ENCODE measurements at regions not wholly inside any gene's neighbourhood (a gene's known extent, or its start where the extent isn't known, plus 50 kb on each side); places are given as distances from the start of the nearest gene placed in this dataset.

DNA sequence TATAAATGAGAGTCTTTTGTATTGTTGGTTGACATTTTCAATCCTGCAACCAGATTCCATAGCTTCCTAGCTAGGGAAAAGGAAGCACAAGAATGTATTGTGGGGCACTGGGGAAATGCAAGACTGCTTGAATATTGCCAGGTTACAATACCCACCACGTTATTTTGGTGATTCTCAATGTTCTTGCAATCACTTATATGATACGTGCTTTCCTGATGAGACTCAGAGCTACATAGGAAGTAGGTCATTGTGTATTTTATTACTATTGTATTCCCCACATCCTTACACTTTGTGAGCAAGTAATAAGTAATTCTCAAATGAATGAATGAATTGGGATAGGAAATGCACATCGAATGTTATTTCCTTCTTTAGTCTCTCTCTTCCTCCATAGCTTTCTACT, 217.1 kb upstream of the CD180 start:
- POLR2A ChIA-PET = no interaction called here
- CTCF ChIA-PET = no interaction called here

DNA sequence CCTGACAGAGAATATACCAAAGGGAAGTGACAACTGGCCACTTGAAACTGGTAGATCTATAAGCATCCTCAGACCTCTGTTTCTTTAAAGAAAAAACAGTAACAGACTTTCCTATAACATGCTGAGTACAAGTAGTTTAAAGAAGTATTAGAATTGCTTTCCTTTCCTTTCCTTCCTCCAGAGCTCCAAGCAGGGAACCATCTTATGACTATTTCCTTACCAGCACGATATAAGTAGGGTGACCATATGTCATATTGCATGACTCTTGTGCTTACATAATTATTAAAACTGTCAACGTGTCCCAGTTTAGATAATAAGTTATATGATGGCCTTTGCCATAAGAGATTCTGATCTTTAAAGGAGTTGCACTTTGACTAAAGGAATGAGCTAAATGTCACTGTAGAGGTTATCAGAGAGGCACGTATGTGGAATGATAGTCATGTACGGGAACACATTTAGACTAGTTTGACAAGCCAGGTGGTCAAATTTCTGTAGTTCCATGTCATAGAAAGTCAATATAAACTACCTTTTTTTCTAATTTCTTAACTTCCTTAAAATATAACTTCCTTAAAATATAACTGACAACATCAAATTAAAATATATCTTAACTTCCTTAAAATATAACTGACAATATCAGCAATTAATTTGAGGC, 212.7 kb upstream of the CD180 start:
- POLR2A ChIA-PET = no interaction called here
- CTCF ChIA-PET = no interaction called here

DNA sequence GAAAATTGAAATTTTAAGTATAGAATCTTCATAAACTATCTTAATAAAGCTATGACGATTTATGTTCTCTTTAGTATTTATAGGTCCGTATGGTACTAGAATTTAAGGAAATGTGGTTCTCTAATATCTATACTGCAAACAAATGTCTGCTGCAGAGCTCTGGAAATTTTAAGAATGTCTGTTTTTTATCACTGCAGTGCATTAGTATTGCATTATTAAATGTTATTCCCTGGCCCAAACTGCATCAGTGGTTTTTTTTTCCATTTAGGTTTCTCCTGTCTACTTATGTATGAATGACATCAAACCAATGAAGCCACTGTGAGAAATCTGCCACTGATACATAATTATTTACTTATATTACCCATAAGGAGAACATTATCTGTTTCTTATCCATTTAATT, 211.4 kb upstream of the CD180 start:
- ChIA-PET CTCF (no interaction called here), POLR2A (no interaction called here)

DNA sequence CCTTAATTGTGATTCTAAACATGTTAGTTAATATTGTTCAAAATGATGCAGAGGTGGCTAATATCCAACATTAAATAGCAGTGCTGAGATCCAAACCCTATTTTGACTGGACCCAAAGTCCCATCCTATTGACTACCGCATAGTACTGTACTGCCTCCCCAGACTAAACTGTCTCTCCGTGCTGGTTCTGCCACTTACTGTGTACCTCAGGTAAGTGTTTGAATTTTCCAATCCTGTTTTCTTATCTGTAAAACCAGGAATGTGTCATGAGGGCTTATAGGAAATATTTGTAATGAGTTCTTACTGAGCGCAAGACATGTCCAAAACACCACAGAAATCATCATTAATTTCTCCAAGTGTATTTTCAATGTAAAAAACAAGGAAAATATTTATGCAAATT, 209.2 kb upstream of the CD180 start:
- POLR2A ChIA-PET = no interaction called here

DNA sequence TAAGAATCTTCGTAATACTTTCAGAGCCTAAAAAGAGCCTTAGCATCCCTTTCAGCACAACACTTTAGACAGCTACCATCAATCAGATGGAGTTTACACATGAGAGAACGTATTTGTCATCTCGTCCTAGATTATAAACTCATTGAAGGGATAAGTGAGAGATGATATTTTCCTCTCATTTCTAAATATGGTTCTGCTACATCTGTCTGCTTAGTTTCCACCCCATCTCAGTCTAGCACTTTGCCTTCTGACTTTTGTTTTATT, 208.4 kb upstream of the CD180 start:
- CTCF ChIA-PET = no interaction called here
- POLR2A ChIA-PET = no interaction called here

More for the DNA sequence above, 209.2 kb upstream of the CD180 start:
- CTCF ChIA-PET = no interaction called here

DNA sequence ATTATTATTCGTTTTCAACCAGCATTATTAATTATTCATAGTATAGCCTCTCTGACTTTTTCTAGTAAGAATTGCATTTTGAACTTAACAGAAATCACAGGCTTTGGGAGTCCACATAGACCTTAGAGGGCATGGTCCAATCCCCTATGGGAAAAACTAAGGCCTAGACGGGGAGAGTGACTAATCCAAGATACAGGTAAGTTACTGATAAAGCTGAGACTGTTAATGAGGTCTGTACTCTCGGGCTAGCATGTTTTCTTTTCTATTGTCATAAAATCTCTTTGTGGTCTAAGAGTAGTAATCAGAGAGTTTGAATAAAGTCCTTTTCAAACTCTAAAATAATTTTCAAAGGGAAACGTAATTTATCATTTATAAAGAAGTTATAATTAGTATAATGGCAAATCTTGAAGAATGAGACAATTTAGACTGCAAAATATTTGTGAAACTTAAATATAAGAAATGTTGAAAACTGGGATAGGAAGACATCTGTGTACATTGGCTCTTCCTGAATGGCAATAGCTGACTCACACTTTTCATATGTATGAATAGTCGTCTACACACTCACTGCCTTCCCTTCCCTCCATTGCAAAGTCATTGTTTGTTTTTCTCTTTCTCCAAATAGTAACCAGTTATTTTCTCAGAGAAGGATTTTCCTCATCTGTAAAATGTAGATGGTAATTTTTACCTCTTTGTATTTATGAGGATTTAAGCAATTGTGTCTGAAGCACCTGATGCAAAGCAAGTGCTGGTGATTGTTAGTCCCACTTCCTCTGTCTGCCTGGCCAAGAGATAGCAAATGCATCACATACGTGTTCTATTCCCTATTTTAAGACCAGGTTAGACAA, 207.9 kb upstream of the CD180 start:
- ChIA-PET POLR2A (no interaction called here), CTCF (interaction anchor here (1.4 kb wide), 1 partner anchor 159 kb away, joined by 3 read pairs; no protein-coding TSS in a partner anchor)

DNA sequence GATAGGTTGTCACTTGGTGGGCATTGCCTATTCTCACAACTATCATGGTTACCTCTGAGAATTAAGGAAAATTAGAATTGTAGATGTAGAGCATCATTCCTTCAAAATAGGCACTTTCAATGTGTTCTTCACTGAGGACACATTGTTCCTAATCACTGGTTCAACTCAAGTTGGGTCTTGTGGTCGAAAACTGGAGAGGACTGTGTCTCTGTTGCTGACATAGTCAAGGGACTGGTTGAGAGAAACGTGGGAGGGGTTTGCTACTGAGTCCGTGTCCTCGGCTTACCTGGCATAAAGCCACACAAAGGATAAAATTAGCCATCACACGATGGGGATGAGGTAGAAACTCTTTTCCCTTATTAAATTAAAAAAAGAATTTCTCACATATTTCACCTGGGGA, 205.9 kb upstream of the CD180 start:
- CTCF ChIA-PET = no interaction called here
- POLR2A ChIA-PET = no interaction called here

DNA sequence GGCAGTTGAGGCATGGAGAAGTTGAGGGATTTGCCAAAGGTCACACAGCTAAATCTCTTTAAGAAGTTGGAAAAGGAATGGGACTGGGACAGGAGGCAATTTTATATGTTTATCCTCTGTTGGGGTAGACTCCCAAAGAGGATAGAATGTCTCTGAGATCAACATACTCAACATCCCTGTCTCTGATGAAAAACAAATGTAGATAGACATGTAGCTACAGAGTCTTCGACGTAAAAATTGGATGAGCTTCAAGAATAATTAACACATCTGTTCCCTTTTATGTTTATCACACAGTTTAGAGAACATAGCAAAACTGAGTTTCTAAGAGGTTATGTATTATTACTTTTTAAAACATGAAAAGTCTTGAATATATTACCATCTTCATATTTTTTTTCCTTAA, 204.6 kb upstream of the CD180 start:
- ChIA-PET CTCF (no interaction called here), POLR2A (no interaction called here)

DNA sequence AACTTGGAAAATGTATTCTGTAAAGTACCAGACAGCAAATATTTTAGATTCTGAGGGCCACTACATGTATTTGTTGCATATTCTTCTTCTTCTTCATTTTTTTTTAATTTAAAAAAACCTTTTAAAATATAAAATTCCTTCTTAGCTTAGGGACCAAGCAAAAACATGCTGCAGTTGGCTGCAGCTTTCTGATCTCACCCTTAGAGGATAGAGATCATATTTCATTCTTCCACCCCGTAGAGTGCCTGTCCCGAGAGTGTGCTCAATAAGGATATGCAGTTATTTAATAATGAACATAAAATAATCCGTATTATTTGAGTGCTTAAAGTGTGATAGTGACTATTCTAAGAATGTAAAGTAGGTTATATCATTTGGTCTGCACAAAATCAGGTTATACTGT, 204.2 kb upstream of the CD180 start:
- POLR2A ChIA-PET = no interaction called here
- CTCF ChIA-PET = no interaction called here

DNA sequence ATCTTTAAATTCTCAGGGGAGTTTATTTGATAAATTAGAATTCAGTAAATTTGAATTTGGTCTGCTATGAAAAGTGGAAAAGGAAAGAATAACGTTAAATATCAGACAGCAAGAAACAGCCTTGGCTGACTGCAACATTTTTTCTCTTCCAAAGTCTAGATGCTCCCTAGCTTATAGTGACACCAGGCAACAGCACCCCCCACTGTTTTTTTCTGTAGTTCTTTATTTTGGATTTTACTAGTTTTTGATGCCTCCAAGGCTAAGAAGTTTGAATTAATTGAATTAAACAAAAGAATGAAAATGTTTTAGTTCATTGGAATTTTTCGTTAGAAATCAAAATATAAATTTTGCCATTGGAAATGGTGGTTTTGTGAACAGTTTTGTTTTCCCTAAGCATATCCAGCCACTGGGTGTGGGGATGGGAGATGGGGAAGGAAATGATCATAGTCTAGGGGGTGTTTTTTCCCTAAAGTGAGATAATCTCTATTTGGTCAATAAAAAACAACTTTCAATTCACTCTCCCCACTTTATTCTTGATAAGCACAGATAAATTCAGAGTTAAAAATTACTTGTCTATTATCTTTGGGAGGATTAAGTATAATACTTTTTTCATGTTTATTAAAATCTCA, 199.3 kb upstream of the CD180 start:
- ChIA-PET POLR2A (no interaction called here), CTCF (no interaction called here)

DNA sequence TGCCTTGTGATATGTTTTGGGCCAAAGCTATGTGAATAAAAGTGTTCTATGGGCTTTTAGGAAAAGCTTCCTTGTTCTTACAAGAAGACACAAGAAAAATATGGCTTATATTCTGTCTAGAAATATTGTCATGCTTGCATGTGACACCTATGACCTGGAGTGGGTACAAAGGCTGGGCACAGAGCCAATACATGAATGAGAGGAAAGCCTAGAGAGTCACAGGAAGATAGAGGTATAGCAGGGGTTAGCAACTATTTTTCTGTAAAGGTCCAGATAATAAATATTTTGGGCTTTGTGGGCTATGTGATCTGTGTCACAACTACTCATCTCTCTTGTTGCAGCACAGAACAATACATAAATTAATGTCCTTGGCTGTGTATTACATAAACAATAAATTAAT, 196.6 kb upstream of the CD180 start:
- ChIA-PET POLR2A (no interaction called here), CTCF (interaction anchor here (0.5 kb wide), 1 partner anchor 1754 kb away, joined by 3 read pairs; no protein-coding TSS in a partner anchor)

DNA sequence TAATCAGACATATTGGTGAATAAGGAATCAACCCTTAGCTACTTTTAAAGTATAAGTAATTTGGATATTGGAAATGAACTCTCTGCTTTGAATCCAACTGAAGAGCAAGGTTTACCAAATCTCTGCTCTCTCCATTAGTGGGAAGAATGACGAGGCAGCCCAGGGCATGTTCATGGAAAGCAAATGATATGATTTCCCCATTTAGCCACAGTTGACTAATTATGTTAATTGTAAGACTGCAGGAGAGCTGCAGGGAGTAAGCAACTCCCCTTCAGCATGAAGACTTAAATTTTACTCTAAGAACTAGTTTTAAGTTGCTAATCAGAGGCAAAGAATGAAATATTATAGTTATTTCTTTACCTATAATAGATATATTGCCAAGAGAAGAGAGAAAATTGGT, 194.3 kb upstream of the CD180 start:
- CTCF ChIA-PET = no interaction called here

DNA sequence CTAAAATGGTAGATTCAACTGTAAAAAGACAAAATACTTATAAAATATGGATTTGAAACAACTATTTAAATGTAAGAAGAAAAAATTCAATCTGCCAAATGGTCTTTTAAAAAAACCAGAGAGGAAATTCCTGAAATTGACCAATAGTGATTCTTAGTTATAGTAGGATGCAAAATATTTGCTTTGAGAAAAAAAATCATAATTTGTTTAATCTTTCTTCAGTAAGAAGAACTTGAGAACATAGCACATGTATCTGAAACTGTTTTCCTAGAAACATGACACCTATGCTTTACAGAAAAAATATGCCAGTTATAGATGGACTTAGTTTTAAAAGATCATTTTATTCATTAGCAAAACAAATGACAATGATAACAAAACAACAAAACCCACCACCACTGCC, 186.9 kb upstream of the CD180 start:
- POLR2A ChIA-PET = no interaction called here
- CTCF ChIA-PET = no interaction called here

More for the DNA sequence above, 194.3 kb upstream of the CD180 start:
- POLR2A ChIA-PET = no interaction called here

DNA sequence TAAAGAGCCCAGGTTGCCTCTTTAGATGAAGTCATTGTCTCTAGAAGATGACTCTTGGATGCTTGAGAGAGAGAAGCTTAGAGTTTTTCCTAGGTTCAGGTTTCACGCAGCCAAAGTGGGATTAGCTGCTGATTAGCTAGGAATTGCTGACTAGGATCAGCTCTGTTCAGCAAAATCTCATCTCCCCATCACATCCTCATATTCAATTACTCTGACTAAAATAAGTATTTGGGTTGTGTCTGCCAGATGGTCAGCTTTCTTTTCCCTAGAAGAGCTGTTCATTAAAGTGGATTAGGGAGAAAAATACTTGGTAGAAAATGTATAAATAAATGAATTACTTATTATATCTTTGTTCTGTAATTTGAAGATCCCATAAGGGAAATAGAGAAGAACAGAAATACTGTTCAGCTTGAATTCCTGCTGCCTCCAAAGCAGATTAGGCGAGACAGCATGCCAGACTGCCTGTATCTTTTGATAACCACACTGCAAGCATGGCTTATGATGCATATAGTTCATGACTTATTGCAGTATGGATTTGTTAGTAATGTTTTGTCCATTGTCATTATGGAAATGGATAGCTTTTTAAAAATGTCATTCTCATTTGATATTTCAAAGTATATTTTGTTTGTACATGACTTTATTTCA, 184.8 kb upstream of the CD180 start:
- ChIA-PET POLR2A (no interaction called here), CTCF (no interaction called here)

DNA sequence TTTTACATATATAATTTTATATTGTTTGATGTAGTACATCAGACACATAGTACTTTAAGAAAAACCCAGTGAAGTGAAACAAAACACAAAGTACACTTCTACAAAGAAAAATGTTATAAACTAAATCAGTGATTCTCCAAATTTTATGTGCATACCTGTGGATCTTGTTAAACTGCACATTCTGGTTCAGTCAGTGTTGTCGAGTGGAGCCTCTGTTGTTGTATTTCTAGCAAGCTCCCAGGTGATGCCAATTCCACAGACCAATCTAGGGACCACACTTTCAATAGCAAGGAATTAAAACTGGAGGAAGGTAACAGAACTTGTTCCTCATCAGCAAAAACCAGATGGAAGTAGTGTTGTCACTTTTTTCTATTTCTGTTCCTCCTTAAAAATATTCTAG, 183.8 kb upstream of the CD180 start:
- ChIA-PET POLR2A (no interaction called here), CTCF (no interaction called here)

DNA sequence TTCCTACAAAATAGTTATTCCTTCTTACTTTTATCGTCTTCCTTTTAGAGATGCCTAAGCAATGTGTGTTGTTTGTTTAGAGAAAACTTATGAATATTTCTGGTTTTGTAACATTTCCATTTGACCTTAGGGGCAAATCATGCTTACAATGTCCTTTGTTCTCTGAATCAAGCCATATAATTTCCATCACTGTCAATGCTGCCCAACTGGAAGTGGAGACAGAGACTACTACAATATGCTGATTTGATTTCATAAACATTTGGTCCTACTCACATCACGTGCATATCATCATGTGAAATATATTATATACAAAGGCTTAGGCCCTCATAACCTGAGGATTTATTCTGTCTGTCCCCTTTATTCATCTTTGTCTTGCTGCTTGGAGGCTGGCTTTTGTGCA, 183.2 kb upstream of the CD180 start:
- CTCF ChIA-PET = interaction anchor here (0.6 kb wide), 1 partner anchor 31 kb away, joined by 3 read pairs; no protein-coding TSS in a partner anchor

DNA sequence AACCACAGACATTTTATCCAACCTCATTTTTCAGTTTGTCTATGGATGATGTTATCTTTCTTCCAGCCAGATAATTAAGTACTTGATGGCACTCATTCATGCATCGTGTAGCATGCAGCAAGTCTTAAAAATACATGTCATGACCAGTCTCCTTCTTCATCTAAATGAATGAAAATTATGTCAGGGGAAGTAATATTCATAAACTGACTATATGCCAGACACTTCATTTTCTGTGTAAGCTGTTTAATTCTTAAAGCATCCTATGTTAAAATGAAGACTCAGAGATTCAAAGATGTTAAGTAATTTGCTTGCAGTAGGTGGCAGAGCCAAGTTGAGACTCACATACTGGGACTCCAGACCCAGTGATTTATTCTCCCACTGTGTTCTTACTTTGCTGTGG, 181.7 kb upstream of the CD180 start:
- CTCF ChIA-PET = no interaction called here
- POLR2A ChIA-PET = no interaction called here

More for the DNA sequence above, 183.2 kb upstream of the CD180 start:
- POLR2A ChIA-PET = no interaction called here

DNA sequence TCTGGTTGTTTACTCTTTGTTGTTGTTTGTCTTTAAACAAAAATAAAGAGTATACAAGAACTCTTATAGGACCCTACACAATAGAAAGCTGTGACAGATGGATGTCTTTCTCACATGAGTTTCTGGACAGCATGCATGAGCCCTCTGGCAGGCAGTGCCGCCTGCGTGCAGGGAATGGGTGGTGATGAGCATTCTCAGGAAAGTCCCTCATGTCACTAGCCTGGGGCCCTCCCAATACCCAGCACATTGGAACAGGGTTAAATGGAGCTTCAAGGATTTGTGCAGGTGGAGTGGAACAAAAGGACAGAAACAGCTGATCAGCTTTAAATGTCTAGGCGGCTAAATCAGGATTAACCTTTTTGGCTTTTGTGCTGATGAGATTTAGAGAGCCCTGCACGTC, 181.0 kb upstream of the CD180 start:
- POLR2A ChIA-PET = no interaction called here
- CTCF ChIA-PET = no interaction called here

DNA sequence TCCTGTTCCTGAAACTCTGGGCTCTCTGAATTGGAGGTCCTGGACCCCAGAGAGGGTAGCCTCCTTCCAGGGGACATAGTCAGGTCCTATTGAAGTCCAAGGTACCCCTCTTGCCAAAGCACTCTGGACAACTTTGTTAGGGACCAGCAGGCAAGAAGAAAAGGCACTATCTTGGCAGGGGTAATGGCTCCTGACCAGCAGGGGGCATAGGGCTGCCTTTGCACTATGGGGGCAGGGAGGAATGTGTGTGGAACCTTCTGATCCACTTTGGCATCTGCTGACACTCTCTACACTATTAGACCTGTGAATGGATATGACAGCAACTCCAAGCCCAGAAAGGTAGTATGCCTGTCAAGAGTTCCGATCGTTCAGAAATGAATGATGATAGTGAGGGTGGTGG, 179.0 kb upstream of the CD180 start:
- POLR2A ChIA-PET = no interaction called here
- CTCF ChIA-PET = no interaction called here

DNA sequence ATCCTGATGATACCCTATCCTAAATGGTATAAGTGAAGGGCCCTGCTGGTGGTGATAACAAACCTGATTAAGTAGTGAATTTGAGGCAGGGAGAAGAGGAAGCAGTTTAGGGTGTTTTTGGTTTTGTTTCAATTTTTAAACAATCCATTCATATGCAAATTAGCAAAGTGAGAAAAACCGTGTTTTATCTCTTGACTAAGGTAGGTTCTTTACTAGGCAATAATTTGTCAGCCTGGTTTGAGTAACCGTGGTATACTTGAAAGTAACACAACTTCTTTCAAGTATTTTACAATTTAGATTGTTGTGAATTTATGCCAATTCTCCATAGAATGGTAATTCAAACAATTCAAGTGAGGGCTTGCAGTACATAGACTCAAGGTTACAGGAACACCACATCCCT, 177.8 kb upstream of the CD180 start:
- CTCF ChIA-PET = no interaction called here
- POLR2A ChIA-PET = no interaction called here

DNA sequence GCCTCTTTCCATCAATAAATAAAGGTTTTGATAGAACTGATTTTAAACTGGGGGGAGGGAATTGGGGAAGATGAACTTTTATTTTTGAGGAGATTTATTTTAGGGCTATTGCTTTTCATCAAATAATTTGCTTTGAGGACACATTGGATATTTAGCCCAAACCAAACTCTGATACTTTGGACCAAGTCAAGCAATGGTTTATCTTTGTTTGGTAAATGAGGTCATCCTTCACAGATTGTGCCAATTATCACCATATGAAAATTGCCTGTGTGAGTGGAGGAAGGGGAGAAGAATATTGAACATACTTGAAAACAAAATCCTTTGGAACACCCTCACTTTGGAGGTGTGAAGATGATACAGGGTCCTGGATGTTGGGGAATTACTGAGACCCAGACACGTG, 176.9 kb upstream of the CD180 start:
- POLR2A ChIA-PET = no interaction called here
- CTCF ChIA-PET = no interaction called here

Measured in activated CD8-positive, alpha-beta memory T cell treated with anti-CD3 and anti-CD28 coated beads for 36 hours (primary cell).